HG03439 (cell line): ENCODE measurements at regions not wholly inside any gene's neighbourhood (a gene's known extent, or its start where the extent isn't known, plus 50 kb on each side); places are given as distances from the start of the nearest gene placed in this dataset.

ENCODE experiments used
- ATAC-seq: cut with Tn5 transposase; IDR thresholded peaks from one replicate; pipeline ENCODE4 v1.9.1; 2021; ENCODE audit warnings: mild to moderate bottlenecking, moderate library complexity; ENCODE audit not compliant: unreplicated experiment

DNA sequence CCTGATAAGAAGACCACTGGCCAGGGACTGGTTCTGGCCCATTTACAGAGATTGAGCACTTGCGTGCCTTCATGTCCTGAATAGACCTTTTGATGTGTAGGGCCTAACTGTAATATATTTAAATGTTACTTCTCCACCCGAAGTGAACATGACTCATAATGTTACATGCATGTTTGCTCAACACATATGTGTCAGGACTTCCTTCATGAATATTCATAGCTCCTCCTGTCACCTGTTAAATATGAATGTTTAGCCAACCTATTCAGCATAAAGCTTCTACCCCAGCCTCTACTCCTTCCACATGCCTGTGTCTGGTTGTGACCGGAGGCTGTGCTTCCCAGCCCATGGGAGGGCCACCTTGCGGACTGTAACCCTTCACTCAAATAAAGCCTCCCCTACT is 457.5 kb downstream of the IRX1 start:
- ATAC-seq, result no peak

DNA sequence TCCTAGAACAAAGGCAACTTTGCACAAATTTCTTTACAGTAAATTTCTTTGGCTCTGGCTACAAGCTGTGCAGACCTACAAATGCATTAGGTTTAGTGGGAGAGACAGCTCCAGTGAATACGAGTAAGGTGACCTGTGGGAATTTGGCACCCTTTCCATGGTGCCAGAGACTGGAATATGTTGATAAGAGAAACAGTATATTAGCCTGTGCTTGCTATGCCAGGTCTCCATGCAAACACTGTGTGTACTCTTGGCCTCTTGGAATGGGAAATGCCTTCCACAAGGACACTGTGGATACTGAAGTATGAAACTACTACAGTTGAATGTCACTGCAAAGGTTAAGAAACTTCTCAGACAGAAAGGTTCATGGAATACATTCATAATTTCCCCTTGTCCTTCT is 458.5 kb downstream of the IRX1 start:
- no peak for ATAC-seq

DNA sequence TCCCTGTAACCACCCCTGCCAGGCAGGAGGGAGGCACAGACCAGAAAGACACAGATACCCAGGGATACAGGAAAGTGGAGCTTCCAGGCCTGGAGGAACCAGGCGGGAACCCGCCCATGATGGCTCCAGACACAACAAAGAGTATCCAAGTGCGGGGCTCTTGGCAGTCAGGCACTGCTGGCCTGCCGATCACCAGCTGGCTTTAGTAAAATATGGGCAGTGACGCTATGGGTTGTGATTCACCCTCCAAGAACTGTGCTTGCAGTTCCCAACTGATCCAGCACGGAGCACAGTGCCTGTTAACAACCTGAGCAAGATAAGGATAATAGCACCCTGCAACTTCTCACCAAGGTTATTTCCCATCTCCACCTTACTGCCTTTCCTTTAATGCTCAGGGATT is 463.3 kb downstream of the IRX1 start:
- ATAC-seq, result no peak

DNA sequence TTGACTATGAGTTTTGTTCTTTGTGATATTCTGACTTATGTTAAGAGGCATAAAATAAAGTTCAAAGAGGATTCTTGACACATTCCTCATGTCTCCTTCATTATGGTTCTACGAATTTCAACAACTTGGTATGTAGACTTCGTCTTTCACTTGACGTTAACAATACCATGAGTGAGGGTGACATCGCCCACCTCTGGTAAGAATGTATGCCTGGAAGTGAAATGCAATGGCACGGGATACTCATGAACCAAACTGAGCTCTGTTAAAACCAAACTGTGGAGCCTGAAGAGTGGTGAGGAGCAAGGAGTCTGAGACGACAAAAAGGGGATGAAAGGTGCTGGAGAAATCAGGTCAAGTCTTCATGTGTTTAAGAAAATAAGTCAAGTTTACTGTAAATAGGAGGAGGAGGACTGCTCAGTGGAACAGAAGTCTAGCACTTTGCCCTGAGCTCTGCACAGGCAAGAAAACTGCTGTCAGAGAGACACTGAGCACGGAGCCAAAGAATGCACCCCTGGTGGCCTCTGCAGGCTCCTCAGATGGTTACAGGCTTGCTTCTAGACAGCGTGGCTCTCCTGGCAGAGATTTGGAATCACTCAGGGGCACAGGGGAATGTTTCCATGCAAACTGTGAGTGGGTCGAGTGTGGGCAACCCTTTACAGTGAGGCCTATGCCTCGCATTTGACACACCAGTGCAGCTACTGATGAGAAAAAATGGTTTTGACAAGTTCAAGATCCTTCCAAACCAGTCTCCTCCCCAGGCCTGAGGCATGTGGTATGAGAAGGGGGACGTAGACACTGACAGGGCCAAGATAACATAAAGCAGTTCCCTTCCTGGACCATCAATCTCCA is 470.1 kb downstream of the IRX1 start:
- no peak for ATAC-seq

DNA sequence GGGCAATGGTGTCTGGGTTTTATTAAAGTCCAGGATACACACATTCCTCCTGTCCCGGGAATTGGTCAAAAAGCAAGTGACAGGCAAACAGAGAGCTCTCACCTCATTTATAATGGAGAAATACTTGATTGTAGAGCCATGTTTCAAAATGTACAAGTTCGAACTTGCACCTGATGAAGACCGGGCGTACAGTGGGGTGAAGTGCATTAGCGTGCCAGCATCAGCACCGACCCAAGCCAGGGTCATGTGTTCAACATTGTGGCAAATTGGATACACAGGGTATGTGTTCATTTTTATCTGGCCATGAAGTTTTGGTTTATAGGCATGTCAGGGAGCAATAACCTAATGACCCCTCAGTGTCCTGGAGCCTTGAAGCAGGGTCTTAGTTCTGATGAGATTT is 472.5 kb downstream of the IRX1 start:
- no peak for ATAC-seq

GRCh38 chr5:4078544-4078943 is 482.9 kb downstream of the IRX1 start:
- no peak for ATAC-seq

DNA sequence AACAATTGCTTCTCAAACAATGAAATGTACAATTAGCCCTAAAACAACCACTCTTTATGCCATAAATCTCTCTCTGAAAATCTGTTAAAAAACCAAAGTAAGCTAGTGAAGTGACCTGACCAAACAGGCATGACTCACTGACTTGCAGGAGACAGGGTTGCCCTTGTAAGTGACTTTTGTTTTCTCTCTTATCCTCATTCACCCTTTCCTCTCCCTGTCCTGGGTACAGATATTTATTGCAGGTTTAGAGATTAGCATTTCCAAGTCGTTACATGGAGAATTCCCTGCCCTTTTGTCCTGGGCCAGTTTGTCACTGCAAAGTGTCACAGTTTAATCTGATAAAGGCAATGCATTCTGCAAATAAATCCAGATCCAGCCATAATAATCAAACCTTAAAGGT is 484.2 kb downstream of the IRX1 start:
- no peak for ATAC-seq

GRCh38 chr5:4080370-4080769 is 484.7 kb downstream of the IRX1 start:
- no peak for ATAC-seq

DNA sequence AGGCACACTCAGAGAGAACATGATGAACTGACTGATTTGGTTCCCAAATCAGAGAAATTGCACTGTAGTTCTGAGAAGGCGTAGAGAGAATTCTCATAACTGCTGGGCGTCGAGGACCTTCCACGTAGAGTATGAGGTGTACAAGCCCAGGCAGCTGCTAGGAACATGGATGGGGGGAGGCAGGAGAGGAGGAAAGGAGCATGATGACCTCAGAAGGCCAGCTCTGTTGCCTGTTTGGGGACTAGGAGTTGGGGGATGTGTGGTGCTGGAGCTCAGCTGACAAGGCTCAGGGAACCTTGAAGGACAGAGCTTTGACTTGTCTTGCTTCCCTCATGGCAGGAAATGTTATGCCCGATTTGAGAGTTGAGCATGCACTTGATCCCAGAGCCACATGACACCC is 485.4 kb downstream of the IRX1 start:
- ATAC-seq, result no peak

- ATAC-seq, result no peak
Observed at GRCh38 chr5:4081466-4081865, 485.8 kb downstream of the IRX1 start.

- ATAC-seq, result no peak
Observed at GRCh38 chr5:4082966-4083564, 487.4 kb downstream of the IRX1 start.

DNA sequence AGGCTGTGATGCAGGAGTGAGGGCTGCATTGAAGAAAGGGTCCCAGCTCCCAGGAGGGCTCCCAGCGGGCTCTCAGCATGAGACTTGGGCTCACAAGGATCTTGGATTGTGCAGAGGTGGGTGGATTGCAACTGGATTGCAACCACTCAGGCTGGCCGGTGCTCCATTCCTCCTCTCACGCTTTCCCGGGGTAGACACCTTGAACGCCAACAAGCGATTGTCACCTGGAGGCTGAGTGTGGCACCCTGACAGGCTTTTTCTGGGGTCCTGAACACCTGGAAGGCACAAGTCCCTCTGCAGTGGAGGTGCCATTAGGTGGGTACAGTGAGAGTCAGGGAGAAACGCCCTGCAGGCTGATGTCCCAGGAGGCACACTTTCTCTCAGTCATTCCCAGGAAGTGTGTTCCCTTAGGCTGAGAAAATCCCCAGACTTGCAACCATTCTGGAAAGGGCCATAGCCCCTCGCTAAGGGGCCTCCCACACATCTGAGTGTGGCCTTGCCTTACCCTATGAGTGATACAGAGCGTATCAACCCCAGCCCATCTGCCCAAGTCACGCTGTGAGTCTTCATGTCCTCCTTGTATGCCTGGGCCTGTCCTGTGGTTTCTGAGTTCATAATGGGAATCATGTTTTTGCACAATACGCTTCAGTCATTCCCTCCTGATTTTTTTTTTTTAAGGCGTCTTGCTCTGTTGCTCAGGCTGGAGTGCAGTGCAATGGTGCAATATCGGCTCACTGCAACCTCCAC is 488.1 kb downstream of the IRX1 start:
- ATAC-seq, result no peak

DNA sequence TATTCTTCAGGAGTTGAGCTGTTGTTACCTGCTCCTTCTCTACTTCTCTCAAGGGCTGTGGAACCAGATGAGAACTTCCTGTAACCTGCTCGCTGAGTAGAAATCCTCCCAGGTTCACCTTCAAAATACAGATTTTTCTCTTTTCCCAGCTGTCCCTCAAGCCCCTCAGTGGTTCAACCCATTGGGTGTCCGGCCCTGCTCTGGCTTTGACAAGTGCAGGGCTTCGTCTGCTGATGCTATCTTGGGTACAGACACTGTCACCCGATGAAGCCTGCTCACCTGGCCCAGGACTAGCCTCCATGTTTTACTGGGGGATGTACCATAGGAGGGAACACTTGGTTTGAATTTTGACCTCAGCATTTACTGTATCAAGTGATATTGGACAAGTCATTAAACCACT is 490.4 kb downstream of the IRX1 start:
- ATAC-seq, result no peak

GRCh38 chr5:4087110-4087509 is 491.5 kb downstream of the IRX1 start:
- no peak for ATAC-seq

- ATAC-seq, result no peak
Observed at GRCh38 chr5:4089087-4089486, 493.5 kb downstream of the IRX1 start.

DNA sequence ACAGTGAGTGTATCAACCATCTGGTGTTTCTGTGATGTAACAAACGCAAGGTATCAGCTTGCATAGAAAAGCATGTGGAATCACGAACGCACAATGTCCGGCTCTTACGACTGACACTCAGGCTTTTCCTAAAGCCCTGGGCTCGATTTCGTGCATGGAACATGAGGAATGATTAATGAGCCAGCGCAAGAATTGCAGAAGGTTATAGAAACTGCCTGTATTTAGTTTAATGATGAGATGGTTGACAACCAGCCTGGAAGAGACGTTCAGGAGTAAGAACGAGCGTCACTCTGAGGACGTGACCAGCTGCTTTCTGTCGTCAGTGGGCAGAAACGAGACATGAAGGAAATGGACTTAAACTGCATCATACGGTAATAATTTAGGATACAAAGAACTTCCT is 497.6 kb downstream of the IRX1 start:
- no peak for ATAC-seq

DNA sequence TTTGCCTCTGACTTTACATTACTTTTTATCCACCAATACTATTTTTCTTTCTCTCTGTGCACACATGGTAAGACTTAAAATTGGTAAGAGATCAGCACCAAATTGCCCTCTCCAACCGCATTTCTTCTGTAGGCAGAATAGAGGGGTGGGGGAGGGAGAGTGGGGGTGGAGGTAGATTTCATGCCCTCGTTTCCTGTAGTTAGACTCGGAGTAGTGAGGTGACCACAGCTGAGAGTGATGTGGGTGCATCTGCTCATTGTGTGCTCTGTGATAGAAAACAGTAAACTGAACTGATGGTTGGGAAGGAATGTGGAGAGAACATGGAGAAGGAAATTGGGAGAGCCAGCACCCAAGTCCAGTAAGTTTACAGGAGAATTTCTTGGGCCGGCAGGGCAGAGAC is 498.3 kb downstream of the IRX1 start:
- ATAC-seq, result no peak

DNA sequence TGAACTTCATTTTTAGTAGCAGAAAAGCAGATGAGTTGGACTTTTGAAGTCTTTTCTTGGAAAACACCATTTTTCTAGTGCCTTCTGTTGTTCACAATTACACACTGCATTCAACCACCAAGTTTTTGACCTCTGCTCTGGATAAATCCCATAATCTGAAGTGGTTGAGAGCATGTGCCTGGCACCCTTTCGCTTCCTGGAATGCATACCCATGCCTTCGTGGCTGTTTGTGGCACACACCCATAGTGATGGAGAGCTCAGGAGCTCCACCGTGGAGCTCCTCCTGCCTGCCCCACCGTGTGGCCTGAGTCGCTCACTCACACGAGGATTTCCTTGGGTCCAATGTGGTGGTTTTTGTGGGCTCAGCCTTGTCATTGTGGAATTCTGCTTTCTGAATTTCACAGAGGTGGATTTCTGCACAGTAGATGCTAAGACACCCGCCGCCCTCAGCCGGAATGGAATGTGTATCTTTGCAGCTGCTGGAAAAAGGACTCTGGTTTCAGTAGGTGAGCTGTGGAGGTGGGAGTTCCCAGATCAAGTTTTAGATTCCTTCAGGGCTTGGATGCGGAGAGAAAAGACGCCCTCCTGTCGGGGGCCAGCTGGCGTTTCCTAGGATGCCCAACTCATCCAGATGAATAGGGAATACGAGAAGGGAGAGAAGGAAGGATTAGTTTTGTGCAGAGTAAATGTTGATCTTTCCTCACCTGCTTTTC is 500.4 kb downstream of the IRX1 start:
- ATAC-seq, result no peak

GRCh38 chr5:4097199-4097598 is 501.6 kb downstream of the IRX1 start:
- no peak for ATAC-seq

DNA sequence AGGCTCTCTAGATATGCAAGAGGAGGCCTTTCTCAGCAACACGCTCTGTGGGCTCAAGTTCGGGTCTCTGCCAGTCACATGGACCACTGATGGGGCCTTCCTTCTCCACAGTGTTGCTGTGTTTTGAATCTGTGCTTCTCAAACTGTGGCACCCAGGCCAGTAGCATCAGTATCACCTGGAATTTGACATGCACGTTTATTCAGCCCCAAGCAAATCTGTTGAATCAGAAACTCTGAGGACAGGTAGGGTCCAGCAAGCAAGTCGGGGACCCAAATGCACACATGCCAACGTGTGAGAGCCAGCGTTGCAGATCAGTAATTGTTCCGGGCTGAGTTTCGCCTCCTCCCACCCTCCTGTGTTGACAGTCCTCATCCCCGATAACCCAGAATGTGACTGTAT is 502.6 kb downstream of the IRX1 start:
- no peak for ATAC-seq

- no peak for ATAC-seq
Observed at GRCh38 chr5:4099386-4099785, 503.8 kb downstream of the IRX1 start.
